A549 (cell line): ENCODE measurements at regions not wholly inside any gene's neighbourhood (a gene's known extent, or its start where the extent isn't known, plus 50 kb on each side); places are given as distances from the start of the nearest gene placed in this dataset.

ENCODE experiments used
- ATAC-seq, 2 experiments: fragments of 200-7000 bp in 1 of 2; fragments of >200 bp in 1 of 2; cut with Nextera tagmentation in 1 of 2; cut with Tn5 transposase in 1 of 2; 3 replicates each; pipeline versions ENCODE4 v1.8.0 to v1.9.1; 2018 to 2020; ENCODE audit warnings: mild to moderate bottlenecking in 1 of 2, moderate library complexity in 1 of 2
- CTCF ChIA-PET: fragments of 300-600 bp; sonication (Branson Sonifier 250); formaldehyde crosslinking; extraction: SDS; loops from one replicate; lab custom pipeline; 2021; ENCODE audit warnings: antibody characterized with exemption, inconsistent platforms; lab: Yijun Ruan, JAX
- POLR2A ChIA-PET: fragments of 350-600 bp; formaldehyde crosslinking; extraction: SDS; loops from one replicate; lab custom pipeline; 2021; ENCODE audit warnings: antibody characterized with exemption, inconsistent platforms; lab: Yijun Ruan, JAX
- DNase-seq, 2 experiments: peaks; one replicate each; pipeline versions ENCODE4 v3.0.0 to v3.0.0-alpha.2; 2011 to 2016; ENCODE audit warnings: low read depth in 1 of 2, low spot score in 1 of 2
- FAIRE-seq: peaks from 2 replicates; lab custom pipeline; 2011; peaks lifted over from hg19 to GRCh38; lab: Jason Lieb, UNC
- H3K27ac ChIP-seq, 2 experiments: fragments of >200 bp; sonication (Bioruptor Twin); formaldehyde crosslinking; 3 replicates each; pipeline ENCODE4 v1.5.1; 2016 to 2017
- H3K4me1 ChIP-seq: fragments of >200 bp; sonication (Bioruptor Twin); formaldehyde crosslinking; 3 replicates; pipeline ENCODE4 v1.6.1; 2016
- H3K4me2 ChIP-seq: fragments of >200 bp; sonication (Bioruptor Twin); formaldehyde crosslinking; 3 replicates; pipeline ENCODE4 v1.6.1; 2016
- H3K4me3 ChIP-seq: fragments of >200 bp; sonication (Bioruptor Twin); formaldehyde crosslinking; 3 replicates; pipeline ENCODE4 v1.5.1; 2016
- H3K9me3 ChIP-seq: fragments of >200 bp; sonication (Bioruptor Twin); formaldehyde crosslinking; 3 replicates; pipeline ENCODE4 v1.6.1; 2016
- BCL3 ChIP-seq: fragments of >200 bp; sonication (Bioruptor Twin); formaldehyde crosslinking; IDR thresholded peaks from 3 replicates; pipeline ENCODE4 v1.6.1; 2016
- CBX8 ChIP-seq: fragments of 200-600 bp; sonication (generic); IDR thresholded peaks from 2 replicates; pipeline ENCODE4 v1.6.1; 2016
- CEBPB ChIP-seq, 2 experiments: fragments of >200 bp in 1 of 2; sonication (Bioruptor Twin) in 1 of 2; formaldehyde crosslinking in 1 of 2; IDR thresholded peaks; 2 replicates each; pipeline ENCODE4 v1.6.1; 2012 to 2016
- CHD2 ChIP-seq: fragments of 150-350 bp; IDR thresholded peaks from 2 replicates; pipeline ENCODE4 v1.6.1; 2014; ENCODE audit warnings: low read length; ENCODE audit not compliant: partially characterized antibody
- CHD4 ChIP-seq: fragments of 200-600 bp; sonication (generic); IDR thresholded peaks from 2 replicates; pipeline ENCODE4 v1.6.1; 2016; ENCODE audit warnings: antibody characterized with exemption, mild to moderate bottlenecking, borderline replicate concordance
- EHMT2 ChIP-seq: fragments of 200-600 bp; sonication (generic); IDR thresholded peaks from 2 replicates; pipeline ENCODE4 v1.6.1; 2016; ENCODE audit warnings: antibody characterized with exemption, low read depth, mild to moderate bottlenecking, moderate library complexity
- ELK1 ChIP-seq: fragments of 150-350 bp; IDR thresholded peaks from 2 replicates; pipeline ENCODE4 v1.6.1; 2014; ENCODE audit warnings: low read depth, mild to moderate bottlenecking, low read length
- ESRRA ChIP-seq: fragments of 150-350 bp; IDR thresholded peaks from 2 replicates; pipeline ENCODE4 v1.6.1; 2014; ENCODE audit warnings: mild to moderate bottlenecking, low read length, borderline replicate concordance
- FOSL2 ChIP-seq, 2 experiments: fragments of 450-650 bp in 1 of 2; fragments of >200 bp in 1 of 2; sonication (Bioruptor Twin) in 1 of 2; formaldehyde crosslinking; IDR thresholded peaks; 2 replicates each; pipeline versions ENCODE4 v1.5.0 to v1.6.1; 2016 to 2020; ENCODE audit warnings: mild to moderate bottlenecking in 1 of 2, moderate library complexity in 1 of 2
- FOXS1 ChIP-seq: fragments of 250-450 bp; sonication (Bioruptor Pico); IDR thresholded peaks from 2 replicates; pipeline ENCODE4 v1.5.0; 2020; ENCODE audit warnings: mild to moderate bottlenecking, moderate library complexity
- HDAC2 ChIP-seq: fragments of 200-600 bp; sonication (generic); IDR thresholded peaks from 2 replicates; pipeline ENCODE4 v1.6.1; 2016
- JUNB ChIP-seq: fragments of >200 bp; sonication (Bioruptor Twin); formaldehyde crosslinking; IDR thresholded peaks from 2 replicates; pipeline ENCODE4 v1.6.1; 2016
- KDM1A ChIP-seq: fragments of 200-600 bp; sonication (generic); IDR thresholded peaks from 2 replicates; pipeline ENCODE4 v1.6.1; 2016; ENCODE audit warnings: low read depth, mild to moderate bottlenecking
- NFE2L2 ChIP-seq: fragments of 150-350 bp; conservative IDR thresholded peaks from 2 replicates; pipeline ENCODE4 v1.6.1; 2014; ENCODE audit warnings: low read length
- NR3C1 ChIP-seq: fragments of >200 bp; sonication (Bioruptor Twin); formaldehyde crosslinking; IDR thresholded peaks from 3 replicates; pipeline ENCODE4 v1.6.1; 2017
- RAD21 ChIP-seq, 2 experiments: fragments of >200 bp in 1 of 2; sonication (Bioruptor Twin) in 1 of 2; formaldehyde crosslinking in 1 of 2; IDR thresholded peaks in 1 of 2; conservative IDR thresholded peaks in 1 of 2; 2 replicates in 1 of 2; 3 replicates in 1 of 2; pipeline ENCODE4 v1.6.1; 2012 to 2018; ENCODE audit warnings: inconsistent platforms in 1 of 2
- RCOR1 ChIP-seq: fragments of 150-350 bp; IDR thresholded peaks from 2 replicates; pipeline ENCODE4 v1.6.1; 2014; ENCODE audit warnings: antibody characterized with exemption, low read length, low read depth
- REST ChIP-seq: fragments of 200-600 bp; sonication (generic); IDR thresholded peaks from 2 replicates; pipeline ENCODE4 v1.6.1; 2016; ENCODE audit warnings: antibody characterized with exemption, mild to moderate bottlenecking, moderate library complexity
- RNF2 ChIP-seq: fragments of 200-600 bp; sonication (generic); IDR thresholded peaks from 2 replicates; pipeline ENCODE4 v1.6.1; 2016; ENCODE audit warnings: low read depth, mild to moderate bottlenecking, antibody characterized with exemption, moderate library complexity, borderline replicate concordance
- TP53 ChIP-seq: fragments of 250-450 bp; sonication (Bioruptor Pico); IDR thresholded peaks from 2 replicates; pipeline ENCODE4 v1.5.0; 2021; ENCODE audit warnings: mild to moderate bottlenecking, moderate library complexity
- ZFP36 ChIP-seq: fragments of 450-650 bp; IDR thresholded peaks from 2 replicates; pipeline ENCODE4 v1.6.1; 2014; ENCODE audit warnings: borderline replicate concordance; ENCODE audit not compliant: partially characterized antibody
- ZNF302 ChIP-seq: fragments of 250-450 bp; sonication (Bioruptor Pico); IDR thresholded peaks from 2 replicates; pipeline ENCODE4 v1.9.0; 2021; ENCODE audit warnings: inconsistent platforms, mild to moderate bottlenecking, moderate library complexity
- ZSCAN20 ChIP-seq: fragments of 250-450 bp; sonication (Bioruptor Pico); IDR thresholded peaks from 2 replicates; pipeline ENCODE4 v1.8.0; 2022; ENCODE audit warnings: mild to moderate bottlenecking, moderate library complexity
- WGBS: methylation state at CpG from one replicate; pipeline ENCODE4 v1.1.6; 2017; ENCODE audit errors: missing lambda C conversion rate; 5-methylcytosine and 5-hydroxymethylcytosine counted together
- TF ChIP-seq, protein P1 (sequence below): IDR thresholded peaks from 2 replicates; pipeline ENCODE4 v1.6.1; 2012
- TF ChIP-seq, protein P2 (sequence below): fragments of >200 bp; sonication (Bioruptor Twin); formaldehyde crosslinking; IDR thresholded peaks from 2 replicates; pipeline ENCODE4 v1.6.1; 2016

DNA sequence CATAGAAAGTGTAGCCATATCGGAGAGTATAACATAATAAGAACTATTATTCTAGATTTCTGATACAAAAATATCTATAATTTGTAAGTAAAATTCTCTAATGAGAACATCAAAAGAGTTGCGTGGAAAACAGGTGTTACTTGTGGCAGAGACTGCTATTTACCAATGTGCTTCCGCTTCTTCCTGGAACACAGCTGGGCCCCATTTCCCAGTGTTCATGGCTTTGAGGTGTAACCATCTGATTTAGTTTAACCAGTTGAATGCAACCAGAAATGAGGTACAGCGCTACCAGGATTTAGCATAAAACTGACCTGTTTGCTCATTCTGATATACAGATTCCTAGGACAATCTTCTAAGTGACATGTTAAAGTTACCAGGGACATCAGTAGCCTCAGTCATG is 1055.2 kb downstream of the IGSF11 start:
- Histone ChIP-seq H3K4me1 (no peaks in the 10 kb centered on the region), H3K27ac (no peak overlapping the region), H3K9me3 (no peaks in the 10 kb centered on the region), H3K4me2 (no peak overlapping the region), H3K4me3 (no peak overlapping the region)
- ATAC-seq (no peak), FAIRE-seq (no peak), DNase-seq (no peak)
- TF ChIP-seq NR3C1, result no peak
- TF ChIP-seq CHD2, result no peak
- TF ChIP-seq FOSL2 (IDR thresholded peaks at IDR 0.05), result no peak
- TF ChIP-seq FOSL2 (CRISPR knock-in tag; IDR thresholded peaks at IDR 0.05), result no peak
- TF ChIP-seq HDAC2, result no peak
- TF ChIP-seq JUNB, result no peak
- 75% methylated on average over 4 of the region's 4 CpGs for WGBS
- ChIA-PET POLR2A (no interaction called here), CTCF (interaction anchor here (0.7 kb wide), 1 partner anchor 37 kb away, joined by 3 read pairs; no protein-coding TSS in a partner anchor)

GRCh38 chr3:117987256-117987655 is 1047.4 kb downstream of the IGSF11 start:
- Histone ChIP-seq H3K4me1 (no peaks in the 10 kb centered on the region), H3K4me2 (no peak overlapping the region), H3K4me3 (no peak overlapping the region), H3K27ac (no peak overlapping the region), H3K9me3 (no peaks in the 10 kb centered on the region)
- TF ChIP-seq ZFP36, result no peak
- no peak for TF ChIP-seq ZSCAN20 (CRISPR knock-in tag)
- no peak for TF ChIP-seq REST
- TF ChIP-seq CHD2, result no peak
- no peak for TF ChIP-seq RCOR1
- TF ChIP-seq NR3C1, result no peak
- TF ChIP-seq TP53 (CRISPR knock-in tag), result no peak
- no peak for TF ChIP-seq ESRRA
- TF ChIP-seq, protein P1, sequence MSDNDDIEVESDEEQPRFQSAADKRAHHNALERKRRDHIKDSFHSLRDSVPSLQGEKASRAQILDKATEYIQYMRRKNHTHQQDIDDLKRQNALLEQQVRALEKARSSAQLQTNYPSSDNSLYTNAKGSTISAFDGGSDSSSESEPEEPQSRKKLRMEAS, result no peak
- CTCF ChIA-PET, result interaction anchor here (3.6 kb wide), 1 partner anchor 10 kb away, joined by 21 read pairs; no protein-coding TSS in a partner anchor
- ATAC-seq (no peak), FAIRE-seq (no peak), DNase-seq (no peak)
- 27% methylated on average over 4 of the region's 4 CpGs for WGBS
- POLR2A ChIA-PET, result no interaction called here

DNA sequence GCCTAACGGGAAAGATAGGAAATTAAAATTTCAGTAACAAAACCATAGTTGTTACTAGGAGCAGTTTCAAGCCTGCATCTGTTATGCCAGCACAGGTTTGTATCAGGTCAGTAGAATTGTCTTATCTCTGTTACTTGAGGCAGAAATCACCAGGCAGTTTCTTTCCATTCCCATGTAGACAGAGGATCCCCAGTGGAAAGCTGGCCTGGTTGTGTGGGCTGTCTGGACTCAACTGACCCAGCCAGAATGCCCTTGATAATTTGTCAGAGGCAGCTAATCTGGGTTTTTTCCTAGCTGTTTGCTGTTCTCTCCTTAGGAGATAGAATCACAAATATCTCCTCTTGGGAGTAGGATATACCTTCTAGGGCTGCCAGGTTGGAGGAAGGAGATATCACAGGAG is 1044.7 kb downstream of the IGSF11 start:
- ChIA-PET CTCF (no interaction called here), POLR2A (no interaction called here)

More for the DNA sequence above, 1044.7 kb downstream of the IGSF11 start:
- DNase-seq, result no peak
- H3K4me2 ChIP-seq, result no peak overlapping the region
- no peak overlapping the region for H3K27ac ChIP-seq
- ATAC-seq, result no peak
- no peaks in the 10 kb centered on the region for H3K4me1 ChIP-seq
- H3K4me3 ChIP-seq, result no peak overlapping the region
- no peak for FAIRE-seq
- no peaks in the 10 kb centered on the region for H3K9me3 ChIP-seq
- TF ChIP-seq FOXS1 (CRISPR knock-in tag) (no peak), ZSCAN20 (CRISPR knock-in tag) (no peak), BCL3 (no peak), KDM1A (no peak), TP53 (CRISPR knock-in tag) (no peak), EHMT2 (no peak), CBX8 (no peak), NFE2L2 (no peak), RCOR1 (no peak), RAD21 (conservative IDR thresholded peaks at IDR 0.05 in 1 of 2, IDR thresholded peaks at IDR 0.05 in 1 of 2) (no peak), RNF2 (no peak), FOSL2 (IDR thresholded peaks at IDR 0.05) (no peak), FOSL2 (CRISPR knock-in tag; IDR thresholded peaks at IDR 0.05) (no peak), ZNF302 (CRISPR knock-in tag) (no peak), CHD4 (no peak), ELK1 (no peak), CEBPB (IDR thresholded peaks at IDR 0.05) (no peak)
- TF ChIP-seq, protein P2, sequence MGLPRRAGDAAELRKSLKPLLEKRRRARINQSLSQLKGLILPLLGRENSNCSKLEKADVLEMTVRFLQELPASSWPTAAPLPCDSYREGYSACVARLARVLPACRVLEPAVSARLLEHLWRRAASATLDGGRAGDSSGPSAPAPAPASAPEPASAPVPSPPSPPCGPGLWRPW, result no peak
- WGBS, result 79% methylated on average over 1 of the region's 1 CpG
